Neural crest cell (in vitro differentiated cells): ENCODE measurements at regions not wholly inside any gene's neighbourhood (a gene's known extent, or its start where the extent isn't known, plus 50 kb on each side); places are given as distances from the start of the nearest gene placed in this dataset.

ENCODE experiments used
- DNase-seq: peaks from one replicate; pipeline ENCODE4 v3.0.0; 2021; ENCODE audit warnings: low read depth, mixed read lengths, low spot score
- H3K27ac Mint-ChIP-seq: one replicate; pipeline ENCODE4 v1.8.0; 2021; ENCODE audit warnings: mild to moderate bottlenecking, mixed read lengths; ENCODE audit not compliant: unreplicated experiment
- H3K27me3 Mint-ChIP-seq: 2 replicates; pipeline ENCODE4 v1.8.0; 2021; ENCODE audit warnings: low read depth, mild to moderate bottlenecking, mixed read lengths
- H3K36me3 Mint-ChIP-seq: 2 replicates; pipeline ENCODE4 v1.8.0; 2021; ENCODE audit warnings: low read depth, mild to moderate bottlenecking, mixed read lengths
- H3K4me1 Mint-ChIP-seq: 2 replicates; pipeline ENCODE4 v1.8.0; 2021; ENCODE audit warnings: mixed read lengths
- H3K4me3 Mint-ChIP-seq: one replicate; pipeline ENCODE4 v1.8.0; 2021; ENCODE audit warnings: mild to moderate bottlenecking, mixed read lengths
- H3K9me3 Mint-ChIP-seq: 2 replicates; pipeline ENCODE4 v1.8.0; 2021; ENCODE audit warnings: mixed read lengths
- CTCF ChIP-seq: fragments of 200-600 bp; sonication (generic); conservative IDR thresholded peaks from 2 replicates; pipeline ENCODE4 v1.5.0; 2021; ENCODE audit warnings: antibody characterized with exemption, mild to moderate bottlenecking

- Mint-ChIP-seq H3K36me3 (peaks cover 2% of the 10 kb centered on the region), H3K4me3 (no peak overlapping the region), H3K27me3 (no peaks in the 10 kb centered on the region), H3K4me1 (no peaks in the 10 kb centered on the region), H3K9me3 (peaks cover 4% of the 10 kb centered on the region), H3K27ac (no peak overlapping the region)
- TF ChIP-seq CTCF, result no peak
- no peak for DNase-seq
Measured at GRCh38 chr6:106770663-106771062, 141.3 kb downstream of the QRSL1 start.

- Mint-ChIP-seq H3K27me3 (no peaks in the 10 kb centered on the region), H3K4me1 (no peaks in the 10 kb centered on the region), H3K9me3 (peaks cover 4% of the 10 kb centered on the region), H3K4me3 (no peak overlapping the region), H3K27ac (no peak overlapping the region), H3K36me3 (peaks cover 2% of the 10 kb centered on the region)
- DNase-seq, result no peak
- no peak for TF ChIP-seq CTCF
Measured at GRCh38 chr6:106770081-106770480, 140.7 kb downstream of the QRSL1 start.

- peaks cover 2% of the 10 kb centered on the region for H3K36me3 Mint-ChIP-seq
- H3K4me3 Mint-ChIP-seq, result no peak overlapping the region
- no peak for TF ChIP-seq CTCF
- no peak overlapping the region for H3K27ac Mint-ChIP-seq
- no peaks in the 10 kb centered on the region for H3K4me1 Mint-ChIP-seq
- H3K9me3 Mint-ChIP-seq, result peaks cover 4% of the 10 kb centered on the region
- DNase-seq, result no peak
- no peaks in the 10 kb centered on the region for H3K27me3 Mint-ChIP-seq
Measured at GRCh38 chr6:106767271-106767670, 137.9 kb downstream of the QRSL1 start.

- no peak overlapping the region for H3K4me3 Mint-ChIP-seq
- peaks cover 2% of the 10 kb centered on the region for H3K36me3 Mint-ChIP-seq
- peaks cover 8% of the 10 kb centered on the region for H3K9me3 Mint-ChIP-seq
- H3K4me1 Mint-ChIP-seq, result no peaks in the 10 kb centered on the region
- no peak for TF ChIP-seq CTCF
- H3K27ac Mint-ChIP-seq, result no peak overlapping the region
- no peaks in the 10 kb centered on the region for H3K27me3 Mint-ChIP-seq
- DNase-seq, result no peak
Measured at GRCh38 chr6:106766201-106766600, 136.8 kb downstream of the QRSL1 start.

GRCh38 chr6:106765496-106765895 is 136.1 kb downstream of the QRSL1 start:
- no peak for DNase-seq
- no peak for TF ChIP-seq CTCF
- Mint-ChIP-seq H3K27me3 (no peaks in the 10 kb centered on the region), H3K27ac (no peak overlapping the region), H3K4me1 (no peaks in the 10 kb centered on the region), H3K9me3 (peaks cover 6% of the 10 kb centered on the region), H3K4me3 (no peak overlapping the region), H3K36me3 (peaks cover 2% of the 10 kb centered on the region)
